ENCODE measurements at regions not wholly inside any gene's neighbourhood (a gene's known extent, or its start where the extent isn't known, plus 50 kb on each side); places are given as distances from the start of the nearest gene placed in this dataset.
A peak's percentile ranks its signal among the peaks of the same experiment; 100 is the strongest.

DNA sequence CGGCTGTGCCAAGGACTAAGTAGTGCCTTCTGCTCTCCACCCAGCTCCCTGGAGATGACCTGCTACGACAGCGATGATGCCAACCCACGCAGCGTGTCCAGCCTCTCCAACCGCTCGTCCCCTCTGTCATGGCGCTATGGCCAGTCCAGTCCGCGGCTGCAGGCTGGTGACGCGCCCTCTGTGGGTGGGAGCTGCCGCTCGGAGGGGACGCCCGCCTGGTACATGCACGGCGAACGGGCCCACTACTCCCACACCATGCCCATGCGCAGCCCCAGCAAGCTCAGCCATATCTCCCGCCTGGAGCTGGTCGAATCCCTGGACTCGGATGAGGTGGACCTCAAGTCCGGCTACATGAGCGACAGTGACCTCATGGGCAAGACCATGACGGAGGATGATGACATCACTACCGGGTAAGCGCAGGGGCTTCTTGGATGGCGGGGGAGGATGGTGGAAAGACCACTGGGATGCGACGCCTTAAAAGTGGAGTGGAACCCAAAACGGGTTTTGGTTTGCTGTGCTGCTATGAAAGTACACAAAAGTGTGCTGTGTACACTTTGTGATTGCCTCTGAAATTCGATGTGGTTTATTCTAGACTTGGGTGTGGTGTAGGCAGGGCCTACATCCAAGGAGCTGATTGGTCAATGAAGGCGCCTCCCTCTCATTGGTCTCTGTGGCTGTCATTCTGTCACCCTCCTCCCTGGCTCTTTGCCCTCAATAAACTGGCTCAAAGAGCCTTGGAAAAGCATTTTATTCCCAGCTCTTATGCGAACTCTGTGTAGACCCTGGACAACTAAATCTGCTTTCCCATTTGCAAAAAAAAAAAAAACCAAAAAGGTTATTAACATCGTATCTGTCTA, 110.4 kb upstream of the IPO9 start:
- no peak for FAIRE-seq

More for the DNA sequence above, 110.4 kb upstream of the IPO9 start:
- ChIA-PET SMC1A (ENCODE audit: uncharacterized antibody, unreplicated experiment) (interaction anchor here (0.5 to 1.7 kb wide), 3 partner anchors 9 to 1669 kb away, joined by 3 to 8 read pairs (median 3); no protein-coding TSS in a partner anchor), POLR2A (no interaction called here), RAD21 (ENCODE audit: unreplicated experiment) (interaction anchor here (0.7 kb wide), 1 partner anchor 75 kb away, joined by 4 read pairs; no protein-coding TSS in a partner anchor), CTCF (interaction anchor here (1.0 to 1.5 kb wide), 4 partner anchors 8 to 14 kb away, joined by 3 to 6 read pairs (median 3); no protein-coding TSS in a partner anchor)
- ATAC-seq (no peak), DNase-seq (ENCODE audit: low read depth, low spot score) (no peak)
- intact Hi-C loops (cut with micrococcal nuclease; ENCODE audit: unreplicated experiment) (loop anchor here (5.0 kb wide), 1 partner anchor 44 kb away; no protein-coding TSS in a partner anchor), in situ Hi-C loops (cut with MboI) (no loop called here)
- Histone ChIP-seq H3K4me3 (no peak overlapping the region), H3K27ac (ENCODE audit: control insufficient read depth, insufficient read depth) (no peak overlapping the region), H3K79me2 (ENCODE audit: control insufficient read depth, insufficient read depth, low read length) (no peaks in the 10 kb centered on the region), H3K9ac (ENCODE audit: control insufficient read depth, insufficient read depth, low read length) (no peak overlapping the region), H3K36me3 (ENCODE audit: control insufficient read depth in 2 of 2, insufficient read depth in 2 of 2, low read length in 1 of 2) (no peaks in the 10 kb centered on the region), H3K9me3 (replicated peaks; ENCODE audit: control insufficient read depth, insufficient read depth, low read length) (no peaks in the 10 kb centered on the region), H4K20me1 (ENCODE audit: control insufficient read depth, insufficient read depth) (no peaks in the 10 kb centered on the region), H3K27me3 (replicated peaks in 1 of 2; ENCODE audit: control insufficient read depth in 2 of 2, insufficient read depth in 2 of 2, low read length in 1 of 2) (no peaks in the 10 kb centered on the region), H3K4me1 (ENCODE audit: control insufficient read depth, insufficient read depth, low read length) (peaks cover 44% of the 10 kb centered on the region), H3K4me2 (ENCODE audit: control insufficient read depth, insufficient read depth) (no peak overlapping the region), H2AFZ (ENCODE audit: control insufficient read depth, low read depth, low read length) (no peak overlapping the region)
- TF ChIP-seq, protein P1, sequence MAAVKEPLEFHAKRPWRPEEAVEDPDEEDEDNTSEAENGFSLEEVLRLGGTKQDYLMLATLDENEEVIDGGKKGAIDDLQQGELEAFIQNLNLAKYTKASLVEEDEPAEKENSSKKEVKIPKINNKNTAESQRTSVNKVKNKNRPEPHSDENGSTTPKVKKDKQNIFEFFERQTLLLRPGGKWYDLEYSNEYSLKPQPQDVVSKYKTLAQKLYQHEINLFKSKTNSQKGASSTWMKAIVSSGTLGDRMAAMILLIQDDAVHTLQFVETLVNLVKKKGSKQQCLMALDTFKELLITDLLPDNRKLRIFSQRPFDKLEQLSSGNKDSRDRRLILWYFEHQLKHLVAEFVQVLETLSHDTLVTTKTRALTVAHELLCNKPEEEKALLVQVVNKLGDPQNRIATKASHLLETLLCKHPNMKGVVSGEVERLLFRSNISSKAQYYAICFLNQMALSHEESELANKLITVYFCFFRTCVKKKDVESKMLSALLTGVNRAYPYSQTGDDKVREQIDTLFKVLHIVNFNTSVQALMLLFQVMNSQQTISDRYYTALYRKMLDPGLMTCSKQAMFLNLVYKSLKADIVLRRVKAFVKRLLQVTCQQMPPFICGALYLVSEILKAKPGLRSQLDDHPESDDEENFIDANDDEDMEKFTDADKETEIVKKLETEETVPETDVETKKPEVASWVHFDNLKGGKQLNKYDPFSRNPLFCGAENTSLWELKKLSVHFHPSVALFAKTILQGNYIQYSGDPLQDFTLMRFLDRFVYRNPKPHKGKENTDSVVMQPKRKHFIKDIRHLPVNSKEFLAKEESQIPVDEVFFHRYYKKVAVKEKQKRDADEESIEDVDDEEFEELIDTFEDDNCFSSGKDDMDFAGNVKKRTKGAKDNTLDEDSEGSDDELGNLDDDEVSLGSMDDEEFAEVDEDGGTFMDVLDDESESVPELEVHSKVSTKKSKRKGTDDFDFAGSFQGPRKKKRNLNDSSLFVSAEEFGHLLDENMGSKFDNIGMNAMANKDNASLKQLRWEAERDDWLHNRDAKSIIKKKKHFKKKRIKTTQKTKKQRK (IDR thresholded peaks at IDR 0.05; ENCODE audit: low read depth, low read length), result no peak
- TF ChIP-seq, protein P2, sequence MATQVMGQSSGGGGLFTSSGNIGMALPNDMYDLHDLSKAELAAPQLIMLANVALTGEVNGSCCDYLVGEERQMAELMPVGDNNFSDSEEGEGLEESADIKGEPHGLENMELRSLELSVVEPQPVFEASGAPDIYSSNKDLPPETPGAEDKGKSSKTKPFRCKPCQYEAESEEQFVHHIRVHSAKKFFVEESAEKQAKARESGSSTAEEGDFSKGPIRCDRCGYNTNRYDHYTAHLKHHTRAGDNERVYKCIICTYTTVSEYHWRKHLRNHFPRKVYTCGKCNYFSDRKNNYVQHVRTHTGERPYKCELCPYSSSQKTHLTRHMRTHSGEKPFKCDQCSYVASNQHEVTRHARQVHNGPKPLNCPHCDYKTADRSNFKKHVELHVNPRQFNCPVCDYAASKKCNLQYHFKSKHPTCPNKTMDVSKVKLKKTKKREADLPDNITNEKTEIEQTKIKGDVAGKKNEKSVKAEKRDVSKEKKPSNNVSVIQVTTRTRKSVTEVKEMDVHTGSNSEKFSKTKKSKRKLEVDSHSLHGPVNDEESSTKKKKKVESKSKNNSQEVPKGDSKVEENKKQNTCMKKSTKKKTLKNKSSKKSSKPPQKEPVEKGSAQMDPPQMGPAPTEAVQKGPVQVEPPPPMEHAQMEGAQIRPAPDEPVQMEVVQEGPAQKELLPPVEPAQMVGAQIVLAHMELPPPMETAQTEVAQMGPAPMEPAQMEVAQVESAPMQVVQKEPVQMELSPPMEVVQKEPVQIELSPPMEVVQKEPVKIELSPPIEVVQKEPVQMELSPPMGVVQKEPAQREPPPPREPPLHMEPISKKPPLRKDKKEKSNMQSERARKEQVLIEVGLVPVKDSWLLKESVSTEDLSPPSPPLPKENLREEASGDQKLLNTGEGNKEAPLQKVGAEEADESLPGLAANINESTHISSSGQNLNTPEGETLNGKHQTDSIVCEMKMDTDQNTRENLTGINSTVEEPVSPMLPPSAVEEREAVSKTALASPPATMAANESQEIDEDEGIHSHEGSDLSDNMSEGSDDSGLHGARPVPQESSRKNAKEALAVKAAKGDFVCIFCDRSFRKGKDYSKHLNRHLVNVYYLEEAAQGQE (IDR thresholded peaks at IDR 0.05; ENCODE audit: low read depth, low read length), result no peak
- TF ChIP-seq, protein P3, sequence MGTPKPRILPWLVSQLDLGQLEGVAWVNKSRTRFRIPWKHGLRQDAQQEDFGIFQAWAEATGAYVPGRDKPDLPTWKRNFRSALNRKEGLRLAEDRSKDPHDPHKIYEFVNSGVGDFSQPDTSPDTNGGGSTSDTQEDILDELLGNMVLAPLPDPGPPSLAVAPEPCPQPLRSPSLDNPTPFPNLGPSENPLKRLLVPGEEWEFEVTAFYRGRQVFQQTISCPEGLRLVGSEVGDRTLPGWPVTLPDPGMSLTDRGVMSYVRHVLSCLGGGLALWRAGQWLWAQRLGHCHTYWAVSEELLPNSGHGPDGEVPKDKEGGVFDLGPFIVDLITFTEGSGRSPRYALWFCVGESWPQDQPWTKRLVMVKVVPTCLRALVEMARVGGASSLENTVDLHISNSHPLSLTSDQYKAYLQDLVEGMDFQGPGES (IDR thresholded peaks at IDR 0.05), result no peak
- peak; percentile 78 for TF ChIP-seq PKNOX1 (IDR thresholded peaks at IDR 0.05)
- peak; percentile 72 for TF ChIP-seq PBX3 (IDR thresholded peaks at IDR 0.05; ENCODE audit: insufficient replicate concordance, low read depth, low read length)
- no peak for TF ChIP-seq MTA3 (IDR thresholded peaks at IDR 0.05; ENCODE audit: borderline replicate concordance, low read length)
- TF ChIP-seq IRF5 (IDR thresholded peaks at IDR 0.05; ENCODE audit: borderline replicate concordance), result no peak
- TF ChIP-seq NFYB (IDR thresholded peaks at IDR 0.05; ENCODE audit: insufficient read depth, low read depth, low read length), result 0 out of 2 replicates have a peak, but pooled peaks have one; percentile 47
- no peak for TF ChIP-seq ZNF274 (IDR thresholded peaks at IDR 0.05; ENCODE audit: insufficient read depth, insufficient read length)
- BruUV-seq (replicated peaks), result no TSS peak
- 77% methylated on average over 36 of the region's 36 CpGs for WGBS (ENCODE audit: insufficient coverage, insufficient replicate concordance, low lambda C conversion rate, missing lambda C conversion rate)

All from GM12878 (cell line).